Endothelial cell of umbilical vein (primary cell): ENCODE measurements at regions not wholly inside any gene's neighbourhood (a gene's known extent, or its start where the extent isn't known, plus 50 kb on each side); places are given as distances from the start of the nearest gene placed in this dataset.

ENCODE experiments used
- CTCF ChIP-seq, 2 donors: IDR thresholded peaks; 1 replicate in 1 of 2; 2 replicates in 1 of 2; pipeline ENCODE4 v1.5.1; 2011; ENCODE audit warnings: low read length in 2 of 2, mild to moderate bottlenecking in 2 of 2, moderate library complexity in 2 of 2, control low read depth in 1 of 2, inconsistent platforms in 1 of 2, low read depth in 1 of 2; ENCODE audit not compliant: insufficient read depth in 1 of 2; ENCODE audit errors: extremely low read depth in 1 of 2
- MYC ChIP-seq: IDR thresholded peaks from one replicate; pipeline ENCODE4 v1.6.1; 2011; ENCODE audit warnings: mild to moderate bottlenecking, low read depth, low read length
- POLR2A ChIP-seq: IDR thresholded peaks from 2 replicates; pipeline ENCODE4 v1.6.1; 2012; ENCODE audit warnings: low read depth, mild to moderate bottlenecking, control low read depth, low read length
- POLR2AphosphoS5 ChIP-seq: IDR thresholded peaks from 2 replicates; pipeline ENCODE4 v1.6.1; 2012; ENCODE audit warnings: low read depth, mild to moderate bottlenecking, control low read depth, low read length, moderate library complexity; ENCODE audit not compliant: insufficient read depth

DNA sequence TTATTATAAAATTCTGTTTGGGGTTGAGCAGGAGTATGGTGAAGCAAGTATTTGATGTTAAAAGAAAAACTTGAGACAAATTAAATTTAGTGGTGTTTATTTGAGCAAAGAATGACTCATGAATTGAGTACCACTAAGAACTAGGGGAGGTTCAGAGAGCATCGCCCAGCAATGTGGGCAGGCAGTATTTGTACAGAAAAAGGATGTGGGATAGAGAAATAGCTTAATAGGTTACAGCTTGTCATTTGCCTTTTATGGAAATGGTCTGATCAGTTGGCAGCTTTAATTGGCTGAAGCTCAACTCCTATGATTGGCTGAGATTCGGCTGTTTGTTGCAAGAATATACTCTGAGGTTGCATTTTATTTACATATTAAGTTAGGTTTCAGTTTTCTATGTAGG is 68.2 kb downstream of the LRATD1 start:
- TF ChIP-seq POLR2A (no peak), POLR2AphosphoS5 (no peak), CTCF (IDR thresholded peaks at IDR 0.05; ENCODE audit: extremely low read depth in 1 of 2, insufficient read depth in 1 of 2, low read depth in 1 of 2, low read length in 2 of 2) (no peak), MYC (no peak)
